NCI-H146 (cell line): ENCODE measurements at regions not wholly inside any gene's neighbourhood (a gene's known extent, or its start where the extent isn't known, plus 50 kb on each side); places are given as distances from the start of the nearest gene placed in this dataset.

Experiments
- DNase-seq: peaks from one replicate; lab custom pipeline; 2025; lab: John Stamatoyannopoulos, UW

DNA sequence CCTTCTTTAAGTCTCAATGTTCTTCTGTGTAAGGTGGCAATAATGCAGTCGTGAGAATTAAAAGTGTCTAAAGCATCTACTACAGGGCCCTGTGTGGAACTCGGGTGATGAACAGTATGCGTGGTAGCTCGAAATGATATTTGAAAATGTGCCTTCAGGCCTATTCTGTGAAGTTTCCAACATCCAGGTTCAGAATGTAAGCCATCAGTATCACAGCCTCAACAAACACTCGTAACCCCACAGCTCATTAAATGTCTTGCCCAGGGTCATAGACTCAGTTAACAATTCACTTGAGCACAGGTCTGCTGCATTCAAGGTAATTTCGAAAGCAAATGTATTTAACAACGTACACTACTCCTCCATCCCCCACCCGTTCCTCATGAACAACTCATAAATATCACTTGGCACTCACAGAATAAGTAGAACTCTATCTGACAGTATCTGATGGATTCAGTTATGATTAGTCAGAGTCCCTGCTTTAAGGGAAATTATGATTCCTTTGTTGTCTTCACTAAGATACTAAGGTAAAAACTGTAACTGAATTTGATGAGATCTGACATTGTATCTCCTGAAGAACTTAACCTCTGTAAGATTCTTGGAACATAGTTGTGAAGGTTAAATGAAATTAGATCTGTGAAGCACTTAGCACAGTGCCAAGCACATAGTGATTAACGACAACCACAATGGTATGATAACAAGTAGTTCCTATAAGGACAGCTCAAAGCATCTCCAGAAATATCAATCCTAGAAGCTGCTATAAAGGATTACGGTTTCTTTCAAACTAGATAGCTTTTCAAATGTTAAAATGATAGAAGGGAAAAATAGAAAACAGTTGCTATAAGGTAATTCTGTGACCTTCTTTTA lies 642.3 kb downstream of the TBL1XR1 start:
- DNase-seq = no peak

DNA sequence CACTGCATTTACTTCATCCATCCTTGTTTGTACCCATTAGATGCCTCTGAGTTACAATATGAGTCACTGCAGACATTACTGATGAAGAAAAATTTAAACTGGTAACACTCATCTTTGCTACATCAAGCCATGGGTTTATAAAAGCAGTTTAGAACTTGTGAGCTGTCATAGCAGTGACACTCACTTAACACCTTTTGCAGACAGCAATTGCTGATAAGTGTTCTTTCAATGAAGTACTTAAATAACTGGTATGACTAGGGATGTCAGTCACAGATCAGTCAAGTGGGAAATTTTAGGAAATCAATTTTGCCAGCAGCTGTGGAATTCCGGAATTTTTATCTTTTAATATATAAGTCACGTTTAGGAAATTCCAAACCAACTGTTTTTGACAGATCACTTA lies 643.0 kb downstream of the TBL1XR1 start:
- DNase-seq = no peak

DNA sequence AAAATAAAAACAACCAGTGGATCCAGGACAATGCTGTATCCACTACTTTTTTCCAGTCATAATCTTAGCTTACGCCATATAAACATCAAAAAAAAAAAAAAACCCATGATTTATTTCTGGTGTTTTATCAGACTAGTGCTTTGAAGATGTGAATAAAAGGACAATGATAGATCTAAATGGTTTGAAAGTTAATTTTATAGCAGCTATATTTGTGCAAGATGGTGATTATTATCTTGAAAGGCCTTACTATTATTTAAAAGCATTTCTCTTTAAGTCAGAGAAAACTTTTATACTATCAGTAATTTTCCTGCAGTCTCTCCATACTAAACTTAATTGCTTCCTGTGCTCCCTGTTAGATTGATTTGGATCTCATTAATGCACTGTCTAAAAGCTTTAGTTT lies 670.3 kb downstream of the TBL1XR1 start:
- no peak for DNase-seq

DNA sequence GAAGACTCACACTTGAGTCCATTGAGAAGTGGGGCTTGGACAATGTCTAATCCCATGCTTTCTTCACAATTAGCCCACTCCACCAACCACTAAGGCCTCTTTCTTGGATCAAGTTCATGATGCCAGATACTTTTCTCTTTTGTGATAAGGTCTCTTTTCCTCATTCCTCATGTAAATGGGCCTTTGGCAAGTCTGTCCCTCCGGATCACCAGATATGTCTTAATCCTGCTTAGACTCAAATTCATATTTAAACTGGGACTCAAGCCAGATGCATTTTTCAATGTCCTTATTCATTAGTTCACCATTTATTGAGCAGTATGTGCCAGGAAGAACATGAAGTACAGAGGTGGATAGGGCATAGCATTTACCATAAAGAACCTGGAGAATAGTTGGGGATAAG lies 671.1 kb downstream of the TBL1XR1 start:
- no peak for DNase-seq

DNA sequence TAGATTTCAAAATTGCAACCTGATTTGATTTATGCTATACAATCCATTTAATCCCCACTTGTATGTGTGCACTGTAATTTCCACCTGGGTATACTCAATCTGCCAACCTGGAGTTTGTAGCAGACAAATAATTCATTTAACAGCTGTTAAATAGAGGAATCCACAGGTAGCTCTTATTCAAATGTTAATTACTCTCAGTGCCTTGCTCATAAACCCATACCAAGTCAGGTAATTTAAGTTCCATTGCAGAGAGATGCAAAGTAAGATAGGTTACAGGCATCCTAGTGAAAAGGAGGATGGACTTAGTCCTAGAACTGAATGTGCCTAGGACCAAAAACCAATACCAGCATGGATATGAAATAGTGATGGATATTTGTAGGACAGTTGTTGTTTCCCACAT lies 674.2 kb downstream of the TBL1XR1 start:
- peak; percentile 71 for DNase-seq

DNA sequence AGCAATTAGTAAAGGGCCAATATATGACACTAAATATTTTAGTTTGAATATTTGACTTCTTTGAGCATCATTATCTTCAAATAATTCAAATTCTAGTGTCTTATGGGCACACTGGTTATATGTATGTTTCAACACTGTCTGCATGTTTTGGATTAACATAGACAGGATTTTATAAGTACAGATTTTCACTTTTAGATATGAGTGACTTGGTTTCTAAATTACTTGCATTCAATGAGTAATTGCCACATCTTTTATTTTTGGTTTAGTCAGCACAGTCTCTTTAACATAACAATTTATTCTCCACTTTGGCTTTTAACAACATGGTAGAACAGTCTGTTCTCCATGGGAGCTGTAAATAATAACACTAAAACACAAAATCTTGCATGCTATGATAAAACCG lies 674.8 kb downstream of the TBL1XR1 start:
- no peak for DNase-seq

DNA sequence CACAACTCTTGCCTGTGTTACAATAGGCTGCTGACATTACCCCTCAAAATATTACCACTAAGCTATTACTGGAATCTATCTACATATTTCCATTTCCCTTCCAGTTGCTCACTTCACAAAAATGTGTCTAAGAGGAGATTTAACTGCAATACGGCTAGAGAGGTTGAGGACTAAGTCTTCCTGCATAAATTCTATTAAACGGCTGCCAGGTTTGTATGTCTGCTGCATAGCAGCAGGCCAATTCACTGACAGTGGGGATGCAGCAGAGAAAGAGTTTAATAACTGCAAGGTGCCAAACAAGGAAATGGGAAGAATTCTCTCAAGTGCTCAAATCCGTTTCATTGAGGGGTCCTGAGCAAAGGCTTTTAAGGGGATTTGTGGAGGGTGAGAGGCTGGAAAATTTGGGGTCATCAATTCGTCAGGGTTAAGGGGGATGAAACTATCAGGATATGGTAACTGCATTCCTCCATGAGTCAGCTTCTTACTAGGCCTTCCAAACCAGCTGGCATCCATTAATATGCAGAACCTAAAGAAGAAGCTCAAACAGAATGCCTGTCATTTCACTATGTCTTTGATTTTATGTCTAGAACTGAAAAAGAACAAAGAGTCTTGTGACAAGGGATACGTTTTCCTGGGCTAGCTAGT lies 675.6 kb downstream of the TBL1XR1 start:
- DNase-seq = no peak

DNA sequence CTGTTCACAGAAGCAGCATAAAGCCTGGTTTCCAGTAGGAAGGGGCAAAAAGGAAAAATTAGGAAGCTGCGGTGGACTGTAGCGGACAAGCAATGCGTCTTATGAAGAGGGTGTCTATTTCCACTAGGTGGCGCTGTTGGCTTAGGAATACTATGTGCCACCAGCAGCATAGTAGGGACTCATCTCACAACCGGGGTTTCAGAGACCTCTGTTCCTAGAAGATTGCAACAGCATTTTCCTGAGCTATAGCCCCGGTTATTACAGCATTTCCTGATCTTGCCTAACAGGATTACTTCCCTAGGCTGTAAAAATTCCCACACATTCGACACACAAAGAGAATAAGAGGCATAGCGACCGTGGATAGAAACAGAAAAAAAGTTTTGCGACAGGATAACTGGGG lies 683.0 kb downstream of the TBL1XR1 start:
- no peak for DNase-seq

DNA sequence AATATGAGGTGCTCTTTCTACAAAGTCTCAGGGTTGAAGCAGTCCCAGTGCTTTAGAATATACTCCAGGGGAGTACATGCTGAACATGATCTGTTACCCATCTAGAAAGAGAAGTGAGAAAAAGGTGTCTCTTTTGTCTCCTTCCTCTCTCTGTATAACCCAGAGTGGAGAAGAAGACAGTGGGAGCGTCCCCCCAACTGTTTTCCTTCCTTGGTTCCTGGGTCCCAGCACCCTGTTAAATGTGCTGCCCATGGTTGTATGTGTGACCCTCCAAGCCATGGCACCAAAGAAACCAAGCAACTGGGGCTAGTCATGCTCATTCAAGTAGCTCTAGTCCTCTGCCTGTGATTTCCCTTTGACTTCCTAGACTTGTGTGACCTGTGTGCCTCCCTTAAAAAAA lies 683.7 kb downstream of the TBL1XR1 start:
- DNase-seq = no peak

DNA sequence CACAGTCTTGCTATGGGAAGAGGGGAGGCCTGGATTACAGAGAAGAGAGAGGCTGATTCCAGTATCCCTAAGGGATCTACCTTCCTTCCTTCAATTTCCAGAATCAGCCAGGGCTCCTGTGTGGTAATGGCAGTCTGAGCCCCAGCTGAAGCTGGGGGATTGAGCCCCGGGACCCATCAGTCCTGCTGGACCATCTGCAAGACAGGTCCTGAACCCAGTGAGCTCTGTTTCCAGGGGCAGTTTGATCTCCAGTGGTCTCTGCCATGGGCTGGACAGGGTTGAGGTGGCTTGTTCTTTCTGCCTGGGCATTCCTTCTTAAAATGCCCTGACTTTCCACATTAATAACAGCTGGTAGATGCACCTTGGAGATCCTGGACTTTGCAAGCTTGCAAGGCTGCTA lies 685.2 kb downstream of the TBL1XR1 start:
- no peak for DNase-seq

DNA sequence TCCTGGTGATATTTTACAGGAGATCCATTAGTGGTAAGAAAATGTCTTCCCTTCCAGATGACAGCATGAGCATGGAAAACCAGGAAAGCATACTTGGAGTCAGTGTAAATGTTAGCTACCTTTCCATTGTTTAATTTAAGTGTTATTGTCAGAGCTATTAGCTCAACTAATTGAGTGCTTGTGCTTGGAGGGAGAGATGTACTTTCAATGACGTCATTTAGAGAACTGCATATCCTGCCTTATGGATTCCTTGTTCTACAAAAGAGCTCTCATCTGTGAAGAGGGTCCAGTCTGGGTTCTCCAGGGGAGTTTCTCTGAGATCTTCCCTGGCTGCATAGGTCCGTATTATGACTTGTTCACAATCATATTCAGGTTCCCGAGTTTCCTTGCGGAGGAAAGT lies 687.2 kb downstream of the TBL1XR1 start:
- no peak for DNase-seq

DNA sequence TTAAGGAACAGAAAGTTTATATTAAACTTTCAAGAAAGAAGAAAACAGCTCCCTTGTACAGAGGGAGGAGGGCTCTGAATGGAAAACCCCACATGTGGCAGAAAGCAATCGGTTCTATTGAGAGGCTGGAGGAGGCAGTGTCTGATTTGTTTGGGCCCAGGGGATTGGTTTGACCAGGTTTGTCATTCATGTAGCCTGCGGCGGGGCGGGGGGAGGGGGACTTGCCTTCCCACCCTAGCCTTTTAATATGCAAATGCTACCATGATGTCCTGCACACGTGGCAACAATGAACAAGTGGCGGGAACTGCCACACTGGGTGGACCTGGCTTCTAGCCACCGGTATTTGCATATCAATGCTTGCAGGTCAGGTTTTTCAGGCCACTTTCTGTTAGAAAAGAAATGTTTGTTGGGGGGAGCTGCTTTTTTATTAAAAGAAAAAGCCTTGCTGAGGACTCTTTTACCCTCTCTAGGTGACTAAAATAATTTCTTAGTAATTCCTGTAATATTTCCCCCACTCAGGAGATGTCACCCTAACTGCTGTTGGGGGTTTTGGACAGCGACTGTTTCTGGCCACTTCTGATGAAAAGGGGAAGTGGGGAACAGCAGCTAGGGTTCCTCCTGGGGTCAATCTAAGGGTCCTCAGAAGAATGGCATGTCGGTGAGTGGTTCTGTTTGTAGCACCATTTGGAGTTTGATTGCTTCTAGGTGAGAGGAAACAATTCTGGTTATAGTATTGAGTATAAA lies 691.2 kb downstream of the TBL1XR1 start:
- no peak for DNase-seq

DNA sequence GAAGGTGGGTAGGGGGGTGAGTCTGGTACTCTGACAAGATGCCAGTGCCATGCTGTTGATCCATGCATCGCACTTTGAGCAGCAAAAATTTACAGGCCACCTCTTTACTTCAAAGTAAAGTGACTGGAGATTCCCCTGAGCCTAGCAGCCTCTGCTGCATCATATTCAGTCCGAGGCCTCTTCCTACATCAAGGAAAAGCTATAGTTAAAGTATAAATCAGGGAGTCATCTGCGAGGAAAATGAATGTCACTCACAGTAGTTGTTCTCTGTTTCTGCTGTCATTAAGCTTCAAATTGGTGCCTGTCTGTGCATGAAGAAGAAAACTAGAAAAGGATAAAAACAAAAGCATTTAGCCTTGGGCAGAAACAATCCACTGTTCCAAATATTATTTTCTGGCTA lies 706.2 kb downstream of the TBL1XR1 start:
- no peak for DNase-seq

DNA sequence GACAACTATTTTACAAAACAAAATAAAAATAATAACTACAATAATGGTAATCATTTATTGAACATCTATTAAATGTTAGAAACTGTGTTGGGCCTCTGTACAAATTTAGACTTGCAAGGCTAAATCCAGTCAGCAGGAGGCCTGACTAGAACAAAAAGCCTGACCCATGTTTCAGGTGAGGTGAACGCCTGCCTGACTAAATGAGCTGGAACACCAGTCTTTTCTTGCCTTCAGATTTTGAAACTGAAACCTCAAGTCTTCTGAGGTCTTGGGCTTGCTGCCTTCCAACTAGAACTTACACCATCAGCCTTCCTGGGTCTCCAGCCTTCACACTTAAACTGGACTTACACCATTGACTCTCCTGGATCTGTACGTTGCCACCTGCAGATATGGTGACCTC lies 706.9 kb downstream of the TBL1XR1 start:
- DNase-seq = no peak

DNA sequence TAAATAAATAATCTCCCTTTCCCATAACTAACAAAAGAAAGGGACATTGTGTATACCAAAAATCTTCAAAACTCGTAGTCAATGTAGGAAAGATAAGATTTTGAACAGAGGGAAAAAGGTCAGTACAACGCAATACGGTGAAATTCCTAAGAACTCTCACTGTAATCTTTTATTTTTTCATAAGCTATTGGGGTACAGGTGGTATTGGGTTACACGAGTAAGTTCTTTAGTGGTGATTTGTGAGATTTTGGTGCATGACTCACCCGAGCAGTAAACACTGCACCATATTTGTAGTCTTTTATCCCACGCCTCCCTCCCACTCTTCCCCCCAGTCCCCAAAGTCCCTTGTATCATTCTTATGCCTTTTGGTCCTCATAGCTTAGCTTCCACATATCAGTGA lies 718.0 kb downstream of the TBL1XR1 start:
- no peak for DNase-seq

DNA sequence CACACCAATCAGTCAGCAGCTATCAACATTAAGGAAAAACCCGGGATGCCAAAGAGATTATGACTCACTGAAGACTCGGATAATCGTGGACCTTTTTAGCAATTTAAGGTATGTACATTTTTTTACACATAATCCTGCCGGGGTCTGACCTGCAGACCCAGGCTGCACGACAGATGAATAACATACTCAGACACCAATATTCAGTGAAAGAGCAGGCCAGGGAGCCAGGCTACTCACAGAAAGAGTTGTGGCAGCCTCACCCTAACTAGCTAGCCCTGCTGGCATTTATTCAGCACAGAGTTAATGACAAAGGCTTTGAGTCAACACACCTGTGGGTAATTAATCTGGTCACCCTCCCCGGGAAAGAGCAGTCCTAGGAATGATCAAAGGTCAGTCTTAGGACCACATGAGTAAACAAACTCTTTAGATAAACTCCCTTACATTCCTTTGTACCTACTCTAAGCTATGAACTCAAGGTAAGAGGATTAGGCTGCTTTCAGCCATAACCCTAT lies 727.5 kb downstream of the TBL1XR1 start:
- no peak for DNase-seq

DNA sequence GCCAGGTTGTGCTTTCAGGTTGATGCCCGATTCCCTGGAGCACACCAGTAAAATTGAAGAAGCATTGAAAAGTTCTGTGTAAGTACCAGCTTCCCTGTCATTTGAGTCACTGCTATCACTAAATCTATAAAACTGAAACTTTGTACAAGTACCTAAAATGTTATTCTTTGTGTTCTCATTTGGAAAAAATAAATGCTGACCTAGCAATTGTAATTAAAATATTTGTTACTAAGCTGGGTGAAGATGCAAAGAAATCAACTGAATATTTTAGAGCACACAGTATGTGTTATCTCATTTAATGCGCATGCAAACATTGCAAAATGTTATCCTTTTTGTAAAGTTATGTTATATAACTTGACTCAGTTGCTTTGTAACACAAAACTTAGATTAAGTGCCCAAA lies 733.7 kb downstream of the TBL1XR1 start:
- no peak for DNase-seq

DNA sequence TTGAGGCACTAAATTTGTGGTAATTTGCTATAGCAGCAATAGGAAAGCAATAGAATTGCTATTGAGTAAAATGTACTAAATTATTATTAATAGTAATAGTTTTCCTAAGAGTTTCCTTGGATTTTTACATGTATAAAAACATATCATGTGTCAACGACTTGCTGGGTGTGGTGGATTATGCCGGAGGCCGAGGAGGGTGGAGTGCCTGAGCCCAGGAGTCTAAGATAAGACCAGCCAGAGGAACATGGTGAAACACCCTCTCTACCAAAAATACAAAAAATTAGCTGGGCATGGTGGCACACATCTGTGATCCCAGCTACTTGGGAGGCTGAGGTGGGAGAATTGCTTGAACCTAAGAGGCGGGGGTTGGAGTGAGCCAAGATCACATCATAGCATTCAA lies 749.9 kb downstream of the TBL1XR1 start:
- no peak for DNase-seq

DNA sequence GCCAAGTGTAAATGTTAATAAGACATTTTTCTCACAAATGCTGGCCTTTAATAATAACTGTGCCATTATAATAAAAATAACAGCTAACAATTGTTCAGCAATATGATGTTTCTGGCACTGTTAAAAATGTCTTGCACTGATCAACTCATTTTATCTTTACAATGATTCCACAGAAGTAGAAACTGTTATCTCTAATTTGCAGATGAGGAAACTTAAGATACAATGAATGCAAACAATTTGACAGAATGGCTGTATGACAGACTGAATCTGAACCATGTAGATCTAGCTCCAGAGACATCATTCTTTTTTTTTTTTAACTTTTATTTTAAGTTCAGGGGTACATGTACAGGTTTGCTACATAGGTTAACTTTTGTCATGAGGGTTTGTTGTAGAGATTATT lies 755.0 kb downstream of the TBL1XR1 start:
- DNase-seq = no peak

DNA sequence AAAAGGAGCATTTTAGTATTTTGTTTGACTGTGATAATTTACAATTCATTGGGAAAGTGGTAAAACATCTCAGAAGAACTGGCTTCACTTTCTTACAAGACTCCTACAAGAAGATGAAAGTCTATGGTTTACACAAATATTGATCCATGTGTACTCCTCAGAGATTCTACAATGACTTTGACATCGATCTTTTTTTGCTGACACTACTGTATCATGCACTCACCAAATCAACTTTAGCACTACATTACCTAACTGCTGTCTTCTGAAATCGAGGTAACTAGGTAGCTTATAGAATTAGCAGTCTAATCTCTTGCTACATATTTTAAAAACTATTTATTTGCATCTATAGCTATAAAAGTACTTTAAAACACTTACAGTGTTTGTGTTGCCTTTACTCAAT lies 757.6 kb downstream of the TBL1XR1 start:
- no peak for DNase-seq

DNA sequence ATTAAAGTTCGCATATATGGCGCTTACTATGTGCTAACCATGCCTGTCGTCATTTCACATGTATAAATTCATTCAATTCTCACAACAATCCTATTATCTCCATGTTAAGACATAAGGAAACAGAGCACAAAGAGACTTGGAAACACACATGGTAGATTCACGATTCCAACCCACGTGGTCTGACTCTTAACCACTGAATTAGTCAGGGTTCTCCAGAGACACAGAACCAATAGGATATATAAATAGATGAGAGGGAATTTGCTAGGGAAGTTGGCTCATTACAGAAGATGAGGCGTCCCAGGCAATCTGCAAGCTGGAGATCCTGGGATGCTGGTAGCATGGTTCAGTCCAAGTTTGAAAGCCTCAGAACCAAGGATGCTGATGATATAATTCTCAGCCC lies 765.3 kb downstream of the TBL1XR1 start:
- DNase-seq = no peak

DNA sequence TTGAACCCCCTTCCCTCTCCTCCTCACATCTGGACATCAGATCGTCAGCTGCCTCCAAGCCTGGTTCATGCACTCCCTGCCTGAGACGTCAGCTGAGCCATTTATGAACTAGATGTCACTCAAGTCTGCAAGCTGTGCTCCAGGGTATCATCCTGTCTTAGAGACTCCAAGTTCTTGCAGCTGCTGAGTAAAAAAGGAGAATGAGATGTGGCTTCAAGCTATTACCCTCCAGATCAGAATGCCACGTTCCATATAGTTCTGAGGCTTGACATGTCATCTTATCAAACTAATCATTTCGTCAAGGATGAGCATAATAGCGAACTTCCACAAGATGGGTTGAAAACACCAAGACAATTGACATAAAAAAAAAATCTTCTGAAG lies 766.3 kb downstream of the TBL1XR1 start:
- DNase-seq = peak; percentile 15
